ENCODE measurements at regions not wholly inside any gene's neighbourhood (a gene's known extent, or its start where the extent isn't known, plus 50 kb on each side); places are given as distances from the start of the nearest gene placed in this dataset.
"Not testable (repeated sequence)": the region's sequence is repeated elsewhere in the genome, so short reads cannot be mapped to it uniquely, and the experiment has no call there.

DNA sequence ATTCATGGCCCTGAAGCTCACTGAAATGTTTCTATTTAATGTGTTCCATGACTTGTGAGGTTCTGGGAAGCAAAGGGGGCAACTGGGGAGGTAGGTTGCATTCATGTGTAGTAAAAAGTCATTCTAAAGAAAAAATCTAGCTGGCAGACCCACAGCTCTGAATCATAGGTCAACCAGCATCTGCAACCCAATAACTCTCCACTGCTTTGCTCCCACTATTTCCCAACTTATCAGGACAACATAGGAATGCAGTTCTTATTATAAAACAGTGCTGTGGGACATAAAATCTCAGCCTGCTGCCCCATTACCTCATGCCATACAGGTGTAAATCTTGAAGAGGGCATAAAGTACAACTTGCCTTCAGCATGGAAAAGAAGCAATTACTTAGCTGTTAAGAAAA lies 576.1 kb upstream of the PTBP2 start:
- TF ChIP-seq, protein P1, sequence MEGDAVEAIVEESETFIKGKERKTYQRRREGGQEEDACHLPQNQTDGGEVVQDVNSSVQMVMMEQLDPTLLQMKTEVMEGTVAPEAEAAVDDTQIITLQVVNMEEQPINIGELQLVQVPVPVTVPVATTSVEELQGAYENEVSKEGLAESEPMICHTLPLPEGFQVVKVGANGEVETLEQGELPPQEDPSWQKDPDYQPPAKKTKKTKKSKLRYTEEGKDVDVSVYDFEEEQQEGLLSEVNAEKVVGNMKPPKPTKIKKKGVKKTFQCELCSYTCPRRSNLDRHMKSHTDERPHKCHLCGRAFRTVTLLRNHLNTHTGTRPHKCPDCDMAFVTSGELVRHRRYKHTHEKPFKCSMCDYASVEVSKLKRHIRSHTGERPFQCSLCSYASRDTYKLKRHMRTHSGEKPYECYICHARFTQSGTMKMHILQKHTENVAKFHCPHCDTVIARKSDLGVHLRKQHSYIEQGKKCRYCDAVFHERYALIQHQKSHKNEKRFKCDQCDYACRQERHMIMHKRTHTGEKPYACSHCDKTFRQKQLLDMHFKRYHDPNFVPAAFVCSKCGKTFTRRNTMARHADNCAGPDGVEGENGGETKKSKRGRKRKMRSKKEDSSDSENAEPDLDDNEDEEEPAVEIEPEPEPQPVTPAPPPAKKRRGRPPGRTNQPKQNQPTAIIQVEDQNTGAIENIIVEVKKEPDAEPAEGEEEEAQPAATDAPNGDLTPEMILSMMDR (IDR thresholded peaks at IDR 0.05) = no peak
- no peak overlapping the region for H3K4me3 Mint-ChIP-seq
- H3K4me3 ChIP-seq (replicated peaks in 1 of 3; ENCODE audit: low read depth in 2 of 3, low read length in 3 of 3) = no peak overlapping the region
- peaks cover 18 to 23% of the 10 kb centered on the region in 2 donors for H3K9me3 ChIP-seq (replicated peaks in 1 of 2; ENCODE audit: control insufficient read depth in 1 of 2, insufficient read depth in 1 of 2, low read length in 2 of 2)
- H3K27me3 ChIP-seq (ENCODE audit: control insufficient read depth in 2 of 2, insufficient read depth in 2 of 2, low read length in 2 of 2) = no peaks in the 10 kb centered on the region
- no peaks in the 10 kb centered on the region for H3K79me2 ChIP-seq (ENCODE audit: insufficient read depth, low read length)
- H3K4me1 ChIP-seq (ENCODE audit: control insufficient read depth in 1 of 2, insufficient read depth in 2 of 2, low read length in 2 of 2) = no peaks in the 10 kb centered on the region
- H3K4me1 Mint-ChIP-seq = no peaks in the 10 kb centered on the region
- no peak overlapping the region for H3K9ac ChIP-seq (ENCODE audit: insufficient read depth, low read length, poor library complexity, severe bottlenecking)
- H3K36me3 ChIP-seq (replicated peaks in 1 of 2; ENCODE audit: control insufficient read depth in 1 of 2, insufficient read depth in 2 of 2, low read length in 2 of 2) = no peaks in the 10 kb centered on the region
- peaks cover 0 to 2% (median 0%) of the 10 kb centered on the region in 3 donors for H3K27me3 Mint-ChIP-seq (ENCODE audit: low read depth in 3 of 3)
- H3K4me2 ChIP-seq (replicated peaks; ENCODE audit: extremely low read depth, low read length, poor library complexity, severe bottlenecking) = no peak overlapping the region
- H4K20me1 ChIP-seq (ENCODE audit: insufficient read depth, low read length) = no peaks in the 10 kb centered on the region
- no peak overlapping the region for H3K27ac ChIP-seq (ENCODE audit: low read depth in 1 of 2, low read length in 2 of 2)
- no peak overlapping the region for H2AFZ ChIP-seq (ENCODE audit: insufficient read depth, low read depth, low read length, poor library complexity, severe bottlenecking)
- H3K27ac Mint-ChIP-seq = no peak overlapping the region
- H3K9me3 Mint-ChIP-seq = peaks cover 9 to 31% (median 16%) of the 10 kb centered on the region in 7 donors
- DNase-seq = no peak
- no peaks in the 10 kb centered on the region for H3K36me3 Mint-ChIP-seq
- intact Hi-C loops (cut with micrococcal nuclease) = no loop called here

DNA sequence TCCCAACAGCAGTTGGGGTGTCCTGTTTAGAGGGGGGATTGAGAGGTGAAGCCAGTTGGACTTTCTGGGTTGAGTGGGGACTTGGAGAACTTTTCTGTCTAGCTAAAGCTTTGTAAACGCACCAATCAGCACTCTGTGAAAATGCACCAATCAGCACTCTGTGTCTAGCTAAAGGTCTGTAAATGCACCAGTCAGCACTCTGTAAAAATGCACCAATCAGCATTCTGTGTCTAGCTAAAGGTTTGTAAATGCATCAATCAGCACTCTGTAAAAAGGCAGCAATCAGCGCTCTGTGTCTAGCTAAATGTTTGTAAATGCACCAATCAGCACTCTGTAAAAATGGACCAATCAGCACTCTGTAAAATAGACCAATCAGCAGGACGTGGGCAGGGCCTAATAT lies 568.6 kb upstream of the PTBP2 start:
- H3K9me3 ChIP-seq (replicated peaks in 1 of 2; ENCODE audit: control insufficient read depth in 1 of 2, insufficient read depth in 1 of 2, low read length in 2 of 2) = peaks cover 34 to 54% of the 10 kb centered on the region in 2 donors
- H3K27me3 ChIP-seq (ENCODE audit: control insufficient read depth in 2 of 2, insufficient read depth in 2 of 2, low read length in 2 of 2); H2AFZ ChIP-seq (ENCODE audit: insufficient read depth, low read depth, low read length, poor library complexity, severe bottlenecking); H3K27me3 Mint-ChIP-seq (ENCODE audit: low read depth in 3 of 3); H3K27ac Mint-ChIP-seq; H3K36me3 ChIP-seq (replicated peaks in 1 of 2; ENCODE audit: control insufficient read depth in 1 of 2, insufficient read depth in 2 of 2, low read length in 2 of 2); H3K4me3 Mint-ChIP-seq; H3K4me1 ChIP-seq (ENCODE audit: control insufficient read depth in 1 of 2, insufficient read depth in 2 of 2, low read length in 2 of 2); H3K4me1 Mint-ChIP-seq; H3K79me2 ChIP-seq (ENCODE audit: insufficient read depth, low read length); intact Hi-C loops (cut with micrococcal nuclease); H3K4me2 ChIP-seq (replicated peaks; ENCODE audit: extremely low read depth, low read length, poor library complexity, severe bottlenecking); DNase-seq; H4K20me1 ChIP-seq (ENCODE audit: insufficient read depth, low read length); H3K36me3 Mint-ChIP-seq; H3K27ac ChIP-seq (ENCODE audit: low read depth in 1 of 2, low read length in 2 of 2); H3K4me3 ChIP-seq (replicated peaks in 1 of 3; ENCODE audit: low read depth in 2 of 3, low read length in 3 of 3); H3K9ac ChIP-seq (ENCODE audit: insufficient read depth, low read length, poor library complexity, severe bottlenecking): not testable (repeated sequence)
- H3K9me3 Mint-ChIP-seq = peaks cover 11 to 52% (median 31%) of the 10 kb centered on the region in 7 donors
- WGBS (ENCODE audit: insufficient coverage) = 100% methylated on average over 2 of the region's 3 CpGs

Data from CD14-positive monocyte (primary cell).